ENCODE measurements at regions not wholly inside any gene's neighbourhood (a gene's known extent, or its start where the extent isn't known, plus 50 kb on each side); places are given as distances from the start of the nearest gene placed in this dataset.

- TF ChIP-seq CTCF (IDR thresholded peaks at IDR 0.05; ENCODE audit: low read length) = no peak
- no peak for TF ChIP-seq EZH2 (IDR thresholded peaks at IDR 0.05; ENCODE audit: borderline replicate concordance, low read length)
These were observed 102.5 kb upstream of the CASK start for GRCh38 chrX:42025861-42026260.

Measured in OCI-LY1 (cell line).